GM12878 (cell line): ENCODE measurements at regions not wholly inside any gene's neighbourhood (a gene's known extent, or its start where the extent isn't known, plus 50 kb on each side); places are given as distances from the start of the nearest gene placed in this dataset.

Experiments used
- ATAC-seq: fragments of 200-7000 bp; cut with Tn5 transposase; 3 replicates; pipeline ENCODE4 v1.9.1; 2020; ENCODE audit warnings: mild to moderate bottlenecking, moderate library complexity
- BruUV-seq: library from RNA; stranded (reverse); fragments of 400-500 nt; replicated peaks from 2 replicates; lab custom pipeline; 2021; lab: Mats Ljungman, UMichigan
- CTCF ChIA-PET: fragments of 300-600 bp; sonication (Branson Sonifier 250); formaldehyde crosslinking; extraction: SDS; loops from one replicate; lab custom pipeline; 2021; ENCODE audit warnings: inconsistent platforms; lab: Yijun Ruan, JAX
- POLR2A ChIA-PET: fragments of 350-600 bp; formaldehyde crosslinking; extraction: SDS; loops from one replicate; lab custom pipeline; 2021; ENCODE audit warnings: inconsistent platforms; lab: Charles Lee
- RAD21 ChIA-PET: fragments of 300-600 bp; sonication (Branson Sonifier 250); formaldehyde crosslinking; loops from one replicate; lab custom pipeline; 2023; ENCODE audit warnings: antibody characterized with exemption; ENCODE audit not compliant: unreplicated experiment; lab: Charles Lee
- SMC1A ChIA-PET: fragments of 300-600 bp; sonication (Branson Sonifier 250); formaldehyde crosslinking; loops from one replicate; lab custom pipeline; 2023; ENCODE audit not compliant: unreplicated experiment, uncharacterized antibody; lab: Charles Lee
- DNase-seq: peaks from one replicate; pipeline ENCODE4 v3.0.0-alpha.2; 2011; ENCODE audit warnings: low read depth, low spot score
- FAIRE-seq: peaks from 3 replicates; lab custom pipeline; 2011; peaks lifted over from hg19 to GRCh38; lab: Jason Lieb, UNC
- H2AFZ ChIP-seq: 2 replicates; pipeline ENCODE4 v1.6.0; 2011; ENCODE audit warnings: low read depth, low read length, control low read depth; ENCODE audit not compliant: control insufficient read depth
- H3K27ac ChIP-seq: 2 replicates; pipeline ENCODE4 v1.5.1; 2011; ENCODE audit warnings: control low read depth; ENCODE audit not compliant: control insufficient read depth, insufficient read depth
- H3K27me3 ChIP-seq, 2 experiments: replicated peaks in 1 of 2; 2 replicates each; pipeline versions ENCODE4 v1.6.0 to v1.6.1; 2011; ENCODE audit warnings: low read length in 1 of 2; ENCODE audit not compliant: control insufficient read depth in 2 of 2, insufficient read depth in 2 of 2
- H3K36me3 ChIP-seq, 2 experiments: 2 replicates each; pipeline ENCODE4 v1.5.1; 2011; ENCODE audit warnings: low read length in 1 of 2; ENCODE audit not compliant: control insufficient read depth in 2 of 2, insufficient read depth in 2 of 2
- H3K4me1 ChIP-seq: 2 replicates; pipeline ENCODE4 v1.6.1; 2011; ENCODE audit warnings: mild to moderate bottlenecking, low read length, moderate library complexity, mixed read lengths; ENCODE audit not compliant: control insufficient read depth, insufficient read depth
- H3K4me2 ChIP-seq: 2 replicates; pipeline ENCODE4 v1.6.0; 2011; ENCODE audit warnings: control low read depth; ENCODE audit not compliant: control insufficient read depth, insufficient read depth
- H3K4me3 ChIP-seq: fragments of 200-600 bp; sonication (generic); 2 replicates; pipeline ENCODE4 v1.5.1; 2016
- H3K79me2 ChIP-seq: 2 replicates; pipeline ENCODE4 v1.6.0; 2011; ENCODE audit warnings: low read length; ENCODE audit not compliant: control insufficient read depth, insufficient read depth
- H3K9ac ChIP-seq: 2 replicates; pipeline ENCODE4 v1.8.0; 2011; ENCODE audit warnings: low read length, control low read depth, mixed read lengths; ENCODE audit not compliant: control insufficient read depth, insufficient read depth
- H3K9me3 ChIP-seq: replicated peaks from 3 replicates; pipeline ENCODE4 v1.5.1; 2011; ENCODE audit warnings: mild to moderate bottlenecking, low read length; ENCODE audit not compliant: control insufficient read depth, insufficient read depth
- H4K20me1 ChIP-seq: 2 replicates; pipeline ENCODE4 v1.6.0; 2011; ENCODE audit not compliant: control insufficient read depth, insufficient read depth
- ASH2L ChIP-seq: fragments of 300-600, 200-600 bp; sonication (generic); IDR thresholded peaks from 2 replicates; pipeline ENCODE4 v1.6.1; 2017; ENCODE audit warnings: low read depth, mild to moderate bottlenecking, borderline replicate concordance
- CBX3 ChIP-seq: fragments of 200-600 bp; sonication (generic); IDR thresholded peaks from 2 replicates; pipeline ENCODE4 v1.6.1; 2016; ENCODE audit warnings: low read depth, borderline replicate concordance
- DPF2 ChIP-seq: fragments of 450-650 bp; IDR thresholded peaks from 2 replicates; pipeline ENCODE4 v1.6.1; 2017; ENCODE audit warnings: mild to moderate bottlenecking
- EGR1 ChIP-seq, 2 experiments: IDR thresholded peaks; 1 replicate in 1 of 2; 2 replicates in 1 of 2; pipeline ENCODE4 v1.6.1; 2011 to 2012; ENCODE audit warnings: low read depth in 2 of 2, low read length in 2 of 2, borderline replicate concordance in 1 of 2, mild to moderate bottlenecking in 1 of 2, moderate library complexity in 1 of 2
- FOXK2 ChIP-seq: fragments of 450-650 bp; IDR thresholded peaks from 2 replicates; pipeline ENCODE4 v1.6.1; 2017; ENCODE audit warnings: mild to moderate bottlenecking, moderate library complexity
- HDAC6 ChIP-seq: fragments of 200-600 bp; sonication (generic); IDR thresholded peaks from one replicate; pipeline ENCODE4 v1.8.0; 2017; ENCODE audit warnings: antibody characterized with exemption; ENCODE audit not compliant: unreplicated experiment
- IRF3 ChIP-seq: fragments of 450-650 bp; IDR thresholded peaks from 2 replicates; pipeline ENCODE4 v1.6.1; 2014; ENCODE audit warnings: mild to moderate bottlenecking
- LARP7 ChIP-seq: fragments of 450-650 bp; IDR thresholded peaks from 2 replicates; pipeline ENCODE4 v1.6.1; 2017; ENCODE audit warnings: mild to moderate bottlenecking
- MXI1 ChIP-seq: fragments of 150-350 bp; IDR thresholded peaks from 2 replicates; pipeline ENCODE4 v1.6.1; 2011; ENCODE audit warnings: low read depth, mild to moderate bottlenecking, inconsistent platforms, low read length, improper control_type of control experiment
- NKRF ChIP-seq: fragments of 450-650 bp; conservative IDR thresholded peaks from 2 replicates; pipeline ENCODE4 v1.6.1; 2017; ENCODE audit warnings: mild to moderate bottlenecking, moderate library complexity
- PBX3 ChIP-seq: IDR thresholded peaks from 2 replicates; pipeline ENCODE4 v1.6.1; 2011; ENCODE audit warnings: mild to moderate bottlenecking, low read depth, low read length, moderate library complexity; ENCODE audit not compliant: insufficient replicate concordance
- PKNOX1 ChIP-seq: fragments of 450-650 bp; IDR thresholded peaks from 2 replicates; pipeline ENCODE4 v1.6.1; 2016; ENCODE audit warnings: mild to moderate bottlenecking
- POLR2A ChIP-seq: IDR thresholded peaks from 2 replicates; pipeline ENCODE4 v1.6.1; 2011; ENCODE audit warnings: low read depth, mild to moderate bottlenecking, low read length
- RELA ChIP-seq: fragments of 450-650 bp; IDR thresholded peaks from 2 replicates; pipeline ENCODE4 v1.8.0; 2014; ENCODE audit warnings: borderline replicate concordance; ENCODE audit not compliant: partially characterized antibody
- SREBF1 ChIP-seq: IDR thresholded peaks from 2 replicates; pipeline ENCODE4 v1.6.1; 2012; ENCODE audit warnings: mild to moderate bottlenecking, low read length
- TCF3 ChIP-seq: IDR thresholded peaks from 2 replicates; pipeline ENCODE4 v1.6.1; 2012; ENCODE audit warnings: low read depth, mild to moderate bottlenecking, low read length, borderline replicate concordance; ENCODE audit not compliant: insufficient read depth
- YY1 ChIP-seq: IDR thresholded peaks from 2 replicates; pipeline ENCODE4 v1.6.1; 2011; ENCODE audit warnings: low read depth, mild to moderate bottlenecking, low read length
- ZBTB11 ChIP-seq: fragments of 450-650 bp; formaldehyde crosslinking; IDR thresholded peaks from 2 replicates; pipeline ENCODE4 v1.5.0; 2022; ENCODE audit warnings: mild to moderate bottlenecking, missing genetic modification characterization
- WGBS: methylation state at CpG from one replicate; pipeline ENCODE4 v1.1.6; 2016; ENCODE audit warnings: low lambda C conversion rate; ENCODE audit not compliant: insufficient replicate concordance, insufficient coverage; ENCODE audit errors: missing lambda C conversion rate; 5-methylcytosine and 5-hydroxymethylcytosine counted together
- in situ Hi-C: fragments of 300-500 bp; cut with MboI; formaldehyde crosslinking; loops from 9 replicates; pipeline ENCODE4 v1.14.3; 2018; ENCODE audit warnings: mixed read lengths
- intact Hi-C: fragments of 100-400 bp; cut with micrococcal nuclease; formaldehyde crosslinking; loops from one replicate; pipeline ENCODE4 v1.14.2; 2022; ENCODE audit not compliant: unreplicated experiment

- ATAC-seq (no peak), DNase-seq (no peak), FAIRE-seq (no peak)
- H3K79me2 ChIP-seq, result no peaks in the 10 kb centered on the region
- H3K4me2 ChIP-seq, result no peak overlapping the region
- BruUV-seq, result no TSS peak
- H3K9me3 ChIP-seq, result no peaks in the 10 kb centered on the region
- H4K20me1 ChIP-seq, result no peaks in the 10 kb centered on the region
- ChIA-PET CTCF (no interaction called here), RAD21 (no interaction called here), SMC1A (no interaction called here), POLR2A (no interaction called here)
- intact Hi-C loops (no loop called here), in situ Hi-C loops (no loop called here)
- no peak overlapping the region for H3K27ac ChIP-seq
- H3K27me3 ChIP-seq, result peaks cover 0 to 2% of the 10 kb centered on the region in 2 experiments; a peak in 1 of 4 replicates
- WGBS, result 5% methylated on average over 1 of the region's 1 CpG
- no peak overlapping the region for H2AFZ ChIP-seq
- H3K4me1 ChIP-seq, result no peaks in the 10 kb centered on the region
- no peaks in the 10 kb centered on the region for H3K36me3 ChIP-seq
- H3K4me3 ChIP-seq, result no peak overlapping the region
- no peak overlapping the region for H3K9ac ChIP-seq
- TF ChIP-seq EGR1 (IDR thresholded peaks at IDR 0.05; ENCODE audit: borderline replicate concordance in 1 of 2, low read depth in 2 of 2, low read length in 2 of 2) (no peak), LARP7 (no peak), MXI1 (no peak), RELA (no peak), ASH2L (no peak), NKRF (no peak), ZBTB11 (CRISPR knock-in tag) (no peak), PBX3 (no peak), CBX3 (no peak), POLR2A (no peak), IRF3 (no peak), PKNOX1 (no peak), YY1 (no peak), FOXK2 (no peak), DPF2 (no peak), TCF3 (no peak), HDAC6 (no peak), SREBF1 (no peak)
Measured at GRCh38 chr5:72667708-72668107, 148.8 kb upstream of the TNPO1 start.
